Right ventricle myocardium inferior (tissue), 1 donor: ENCODE measurements at regions not wholly inside any gene's neighbourhood (a gene's known extent, or its start where the extent isn't known, plus 50 kb on each side); places are given as distances from the start of the nearest gene placed in this dataset.

Experiments used
- ATAC-seq: fragments of 200-7000 bp; cut with Tn5 transposase; one replicate; pipeline ENCODE4 v1.9.1; 2020; ENCODE audit warnings: mild to moderate bottlenecking, moderate library complexity
- DNase-seq: peaks from one replicate; pipeline ENCODE4 v3.0.0; 2021; ENCODE audit errors: missing footprints
- intact Hi-C: fragments of 100-400 bp; cut with DNase I; formaldehyde crosslinking; loops from one replicate; pipeline ENCODE4 v1.11.0; 2022
- donor health status: DM: no; HTN: yes; CAD: no; lungs with severe emphysema.

DNA sequence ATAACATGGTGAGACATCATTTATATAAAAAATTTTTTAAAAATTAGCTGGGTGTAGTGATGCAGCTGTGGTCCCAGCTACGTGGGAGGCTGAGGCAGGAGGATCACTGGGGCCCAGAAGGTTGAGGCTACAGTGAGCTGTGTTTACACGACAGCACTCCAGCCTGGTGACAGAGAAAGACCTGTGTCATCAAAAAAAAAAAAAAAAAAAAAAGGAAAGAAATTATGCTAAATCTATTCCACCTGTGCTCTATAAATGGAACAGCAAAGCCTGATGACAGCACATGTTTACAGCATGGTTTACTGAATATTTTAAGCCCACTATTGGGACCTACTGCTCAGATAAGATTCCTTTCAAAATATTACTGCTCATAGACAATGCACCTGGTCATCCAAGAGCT is 217.6 kb downstream of the PRDM2 start:
- ATAC-seq (no peak), DNase-seq (no peak)
- intact Hi-C loops: no loop called here

DNA sequence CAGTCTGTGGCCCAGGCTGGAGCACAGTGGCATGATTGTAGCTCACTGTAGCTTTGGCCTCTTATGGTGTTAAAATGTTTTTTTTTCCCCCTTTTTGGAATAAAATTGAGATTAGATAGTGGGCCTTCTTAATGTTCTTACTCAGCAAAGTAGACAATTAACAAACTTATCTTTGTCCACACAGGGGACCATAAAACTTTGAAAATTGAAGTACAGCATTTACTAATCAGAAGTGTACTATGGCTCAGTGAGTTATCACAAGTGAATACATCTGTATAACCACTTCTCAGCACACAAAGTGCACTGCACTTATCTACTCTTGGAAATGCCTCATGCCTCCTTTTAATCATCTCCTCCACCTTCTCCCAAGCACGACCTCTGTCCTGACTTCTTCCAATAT is 218.9 kb downstream of the PRDM2 start:
- no peak for DNase-seq
- intact Hi-C loops: no loop called here
- no peak for ATAC-seq

DNA sequence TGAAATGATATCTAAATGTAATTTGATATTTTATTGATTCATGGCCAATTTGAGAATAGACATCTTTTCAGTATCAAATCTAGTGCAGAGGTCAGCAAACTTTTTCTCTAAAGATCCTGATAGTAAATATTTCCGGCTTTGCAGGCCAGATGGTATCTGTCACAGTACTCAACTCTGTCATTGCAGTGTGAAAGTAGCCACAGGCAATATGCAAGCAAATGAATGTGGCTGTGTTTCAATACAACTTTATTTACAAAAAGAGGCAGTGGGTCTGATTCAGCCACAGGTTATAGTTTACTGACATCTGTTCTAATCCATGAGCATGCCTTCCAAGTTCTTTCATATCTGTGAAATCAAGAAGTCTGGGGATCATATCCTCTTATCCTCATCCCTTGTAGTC is 221.2 kb downstream of the PRDM2 start:
- intact Hi-C loops: no loop called here
- ATAC-seq: no peak
- no peak for DNase-seq

DNA sequence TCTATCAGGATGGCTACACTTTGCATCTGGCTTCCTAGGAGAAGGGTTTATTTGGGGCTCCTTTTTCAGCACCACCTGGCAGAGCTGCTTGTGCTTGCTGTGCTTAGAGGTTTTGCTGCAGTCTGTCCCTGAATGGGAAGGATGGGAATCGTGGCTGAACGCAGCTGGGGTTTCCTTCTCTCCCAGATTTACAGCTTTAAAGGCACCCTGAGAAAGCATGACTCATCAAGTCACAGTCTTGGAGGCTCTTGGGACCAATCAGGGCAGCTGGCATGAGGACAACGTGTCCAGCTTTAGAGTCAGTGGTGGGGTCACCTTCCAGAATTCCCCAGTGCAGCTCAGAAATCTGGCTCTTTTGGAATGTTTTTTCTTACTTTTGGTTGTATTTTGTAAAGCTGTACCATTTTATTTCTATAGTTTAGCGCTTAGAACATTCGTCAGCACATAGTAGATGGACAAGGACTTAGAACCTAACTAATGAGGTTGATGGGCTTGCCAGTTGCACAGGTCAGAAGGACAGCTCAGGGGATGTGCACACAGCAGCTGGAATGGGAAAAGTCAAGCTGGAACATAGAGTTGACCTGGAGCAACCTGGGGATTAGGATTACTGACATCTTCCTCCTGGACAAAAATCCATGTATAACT is 222.6 kb downstream of the PRDM2 start:
- ATAC-seq (no peak), DNase-seq (no peak)
- intact Hi-C loops: no loop called here

- intact Hi-C loops: no loop called here
- no peak for DNase-seq
- ATAC-seq: no peak
Observed at GRCh38 chr1:13926556-13926955, 226.6 kb downstream of the PRDM2 start.

- intact Hi-C loops: no loop called here
- no peak for DNase-seq
- ATAC-seq: no peak
Observed at GRCh38 chr1:13927736-13928135, 227.7 kb downstream of the PRDM2 start.

- DNase-seq (no peak), ATAC-seq (no peak)
- intact Hi-C loops: no loop called here
Observed at GRCh38 chr1:13929313-13929712, 229.3 kb downstream of the PRDM2 start.

- ATAC-seq: no peak
- DNase-seq: no peak
- intact Hi-C loops: no loop called here
Observed at GRCh38 chr1:13930151-13930550, 230.2 kb downstream of the PRDM2 start.

DNA sequence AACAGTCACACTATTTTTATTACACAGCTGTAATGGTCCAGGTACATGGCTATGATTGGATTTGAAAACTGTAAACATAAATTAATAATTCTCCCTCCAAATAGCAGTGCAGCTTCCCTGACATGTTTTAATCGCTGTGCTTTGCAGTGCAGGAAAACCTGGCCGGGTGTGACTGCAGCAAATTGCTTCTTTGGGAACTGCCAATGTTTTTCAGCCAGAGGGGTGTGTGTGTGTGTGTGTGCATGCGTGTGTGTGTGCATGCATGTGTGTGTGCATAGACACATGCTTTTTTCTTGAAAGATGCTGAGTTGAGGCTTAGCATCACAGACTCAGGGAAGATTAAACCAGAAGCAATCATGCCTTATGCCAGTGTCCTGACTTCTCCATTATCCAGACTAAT is 231.2 kb downstream of the PRDM2 start:
- ATAC-seq (no peak), DNase-seq (no peak)
- intact Hi-C loops: no loop called here

GRCh38 chr1:13935336-13935735 is 235.3 kb downstream of the PRDM2 start:
- intact Hi-C loops: no loop called here
- DNase-seq (no peak), ATAC-seq (no peak)

- DNase-seq (no peak), ATAC-seq (peak; percentile 81)
- intact Hi-C loops: no loop called here
Observed at GRCh38 chr1:13941315-13941714, 241.3 kb downstream of the PRDM2 start.

GRCh38 chr1:13943055-13943454 is 243.1 kb downstream of the PRDM2 start:
- intact Hi-C loops: no loop called here
- DNase-seq (no peak), ATAC-seq (no peak)

- peak; percentile 23 for ATAC-seq
- intact Hi-C loops: no loop called here
- no peak for DNase-seq
Observed at GRCh38 chr1:13945856-13946255, 245.9 kb downstream of the PRDM2 start.

- no peak for DNase-seq
Observed at GRCh38 chr1:13947658-13948057, 247.7 kb downstream of the PRDM2 start.

GRCh38 chr1:13948396-13948795 is 248.4 kb downstream of the PRDM2 start:
- intact Hi-C loops: no loop called here
- ATAC-seq (no peak), DNase-seq (no peak)

More at GRCh38 chr1:13947658-13948057, 247.7 kb downstream of the PRDM2 start:
- no peak for ATAC-seq
- intact Hi-C loops: no loop called here

DNA sequence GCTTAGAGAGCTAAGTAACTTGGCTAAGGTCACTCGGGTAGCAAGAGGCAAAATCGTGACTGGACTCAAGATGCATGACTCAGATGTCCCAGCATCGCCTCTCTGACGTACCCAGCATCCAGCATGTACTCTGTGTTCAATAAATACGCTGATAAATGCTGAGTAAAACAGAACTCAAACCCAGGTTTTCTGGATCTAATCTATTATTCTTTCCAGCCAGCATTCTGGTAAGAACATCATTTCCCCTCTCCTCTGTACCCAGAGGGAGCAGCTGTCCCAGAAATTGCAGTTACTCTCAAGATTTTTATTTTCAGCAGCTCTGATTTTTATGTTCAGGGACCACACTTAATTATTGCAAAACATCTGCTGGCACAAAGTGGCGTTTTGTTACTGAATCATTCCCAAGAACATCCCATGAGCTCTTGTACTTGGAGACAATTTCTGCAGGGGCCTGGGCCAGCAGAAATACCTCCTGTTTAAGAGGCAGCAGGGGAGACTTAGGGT is 249.0 kb downstream of the PRDM2 start:
- ATAC-seq (peak; percentile 90), DNase-seq (no peak)
- intact Hi-C loops: no loop called here

- ATAC-seq (no peak), DNase-seq (no peak)
- intact Hi-C loops: no loop called here
Observed at GRCh38 chr1:13949546-13949945, 249.6 kb downstream of the PRDM2 start.

DNA sequence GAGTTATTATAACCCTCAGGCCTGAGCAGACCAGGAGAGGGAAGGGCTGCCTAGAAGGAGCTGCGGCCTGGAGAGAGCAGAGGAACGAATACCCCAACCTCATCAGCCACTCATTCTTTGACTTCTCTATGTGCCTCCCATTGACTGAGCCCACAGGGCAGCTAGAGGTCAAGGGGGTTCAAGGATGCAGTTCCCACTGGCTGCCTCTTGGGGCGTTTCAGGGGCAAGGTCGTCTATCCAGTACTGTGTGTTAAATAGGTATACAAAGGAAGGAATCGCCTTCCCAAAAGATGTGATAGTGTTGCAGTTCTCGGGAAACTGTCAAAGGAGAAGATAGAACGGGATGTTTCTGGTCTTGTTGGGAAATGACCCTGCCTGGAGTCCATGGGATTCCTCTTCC is 250.6 kb downstream of the PRDM2 start:
- intact Hi-C loops: loop anchor here (10.0 kb wide), 1 partner anchor 126 kb away; no protein-coding TSS in a partner anchor

DNA sequence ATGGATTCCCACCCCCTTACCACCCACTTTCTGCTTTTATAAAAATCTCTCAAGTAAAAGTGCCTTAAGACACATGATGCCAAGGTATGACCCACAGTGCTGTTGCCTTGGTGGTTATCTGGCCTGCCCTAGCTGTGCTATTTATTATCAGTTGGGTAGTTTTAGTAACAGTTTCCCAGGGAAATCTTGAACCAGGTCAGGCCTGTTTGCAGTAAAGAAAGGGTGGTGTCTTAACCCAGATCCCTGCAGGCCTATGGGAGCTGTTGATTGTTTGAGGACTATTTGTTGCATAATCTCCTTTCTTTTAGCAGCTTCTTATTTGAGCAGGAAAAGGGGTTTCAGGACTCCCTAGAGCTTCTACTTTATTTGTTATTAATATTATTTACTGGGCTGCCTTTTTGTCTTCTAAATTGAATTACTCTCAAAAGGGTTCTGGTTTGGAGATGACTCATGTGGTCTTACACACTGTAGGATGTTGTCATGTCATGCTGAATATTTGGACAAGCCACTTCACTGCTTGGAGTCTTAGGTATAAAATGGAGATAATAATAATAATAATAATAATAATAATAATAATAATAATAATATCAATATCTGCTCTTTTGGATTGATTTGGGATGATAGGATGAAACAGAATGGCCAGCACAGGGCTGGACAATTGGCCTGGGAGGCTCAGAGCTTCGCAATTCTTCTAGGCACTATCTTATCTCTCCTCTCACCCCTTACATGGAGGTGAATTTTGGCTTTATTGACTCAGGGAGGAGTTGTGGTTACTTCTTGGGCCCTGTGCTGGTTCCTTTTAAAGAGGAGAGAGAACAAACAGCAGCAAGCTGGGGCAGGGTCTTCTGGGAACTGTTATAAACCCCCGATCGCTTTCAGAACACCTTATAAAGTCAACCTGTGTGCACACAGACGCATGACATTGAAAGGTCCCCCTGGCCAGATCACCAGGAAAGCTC is 252.1 kb downstream of the PRDM2 start:
- DNase-seq: no peak
- peak; percentile 45 for ATAC-seq
- intact Hi-C loops: loop anchor here (10.0 kb wide), 1 partner anchor 127 kb away; no protein-coding TSS in a partner anchor

More for the DNA sequence above, 250.6 kb downstream of the PRDM2 start:
- DNase-seq (no peak), ATAC-seq (no peak)

GRCh38 chr1:13952985-13953384 is 253.0 kb downstream of the PRDM2 start:
- ATAC-seq (no peak), DNase-seq (no peak)
- intact Hi-C loops: loop anchor here (10.0 kb wide), 1 partner anchor 128 kb away; no protein-coding TSS in a partner anchor
